Calu3 (cell line): ENCODE measurements at regions not wholly inside any gene's neighbourhood (a gene's known extent, or its start where the extent isn't known, plus 50 kb on each side); places are given as distances from the start of the nearest gene placed in this dataset.
"Not testable (repeated sequence)": the region's sequence is repeated elsewhere in the genome, so short reads cannot be mapped to it uniquely, and the experiment has no call there.

ENCODE experiments used
- BruUV-seq: library from RNA; stranded (reverse); fragments of 400-500 nt; replicated peaks from 2 replicates; lab custom pipeline; 2021; lab: Mats Ljungman, UMichigan
- CTCF ChIA-PET: fragments of 300-600 bp; sonication (Branson Sonifier 250); formaldehyde crosslinking; loops from one replicate; lab custom pipeline; 2022; ENCODE audit warnings: antibody characterized with exemption; lab: Charles Lee
- DNase-seq: peaks from one replicate; pipeline ENCODE4 v3.0.0; 2022
- H3K27ac Mint-ChIP-seq: one replicate; pipeline ENCODE4 v1.8.0; 2022; ENCODE audit warnings: mixed read lengths; ENCODE audit not compliant: unreplicated experiment
- H3K27me3 Mint-ChIP-seq: one replicate; pipeline ENCODE4 v1.8.0; 2022; ENCODE audit warnings: mixed read lengths; ENCODE audit not compliant: unreplicated experiment
- H3K36me3 Mint-ChIP-seq: one replicate; pipeline ENCODE4 v1.8.0; 2022; ENCODE audit warnings: mild to moderate bottlenecking, moderate library complexity, mixed read lengths; ENCODE audit not compliant: insufficient read depth, unreplicated experiment
- H3K4me1 Mint-ChIP-seq: one replicate; pipeline ENCODE4 v1.8.0; 2022; ENCODE audit warnings: mild to moderate bottlenecking, low read depth, mixed read lengths; ENCODE audit not compliant: unreplicated experiment
- H3K4me3 Mint-ChIP-seq: one replicate; pipeline ENCODE4 v1.8.0; 2022; ENCODE audit warnings: mild to moderate bottlenecking, low read depth, moderate library complexity, mixed read lengths; ENCODE audit not compliant: unreplicated experiment
- H3K9me3 Mint-ChIP-seq: one replicate; pipeline ENCODE4 v1.8.0; 2022; ENCODE audit warnings: low read depth, mixed read lengths; ENCODE audit not compliant: unreplicated experiment
- CTCF ChIP-seq: fragments of 200-600 bp; IDR thresholded peaks from one replicate; pipeline ENCODE4 v1.8.0; 2022; ENCODE audit warnings: antibody characterized with exemption; ENCODE audit not compliant: unreplicated experiment
- intact Hi-C: fragments of 100-400 bp; cut with micrococcal nuclease; formaldehyde crosslinking; loops from one replicate; pipeline ENCODE4 v1.10.0; 2022; ENCODE audit not compliant: unreplicated experiment

GRCh38 chr2:133675-134593 is 87.6 kb upstream of the FAM110C start:
- TF ChIP-seq CTCF: no peak
- CTCF ChIA-PET: no interaction called here
- Mint-ChIP-seq H3K9me3 (peaks cover 2% of the 10 kb centered on the region), H3K27ac (no peak overlapping the region), H3K27me3 (no peaks in the 10 kb centered on the region), H3K36me3 (no peaks in the 10 kb centered on the region), H3K4me1 (no peaks in the 10 kb centered on the region), H3K4me3 (no peak overlapping the region)
- intact Hi-C loops: no loop called here
- DNase-seq: no peak
- no TSS peak for BruUV-seq

- DNase-seq, intact Hi-C loops, BruUV-seq, H3K36me3 Mint-ChIP-seq, H3K9me3 Mint-ChIP-seq, H3K4me1 Mint-ChIP-seq, CTCF ChIA-PET, H3K27ac Mint-ChIP-seq, H3K27me3 Mint-ChIP-seq, H3K4me3 Mint-ChIP-seq: not testable (repeated sequence)
Observed at GRCh38 chr2:126769-127168, 80.5 kb upstream of the FAM110C start.

- CTCF ChIA-PET: no interaction called here
- TF ChIP-seq CTCF: no peak
- no peak for DNase-seq
- intact Hi-C loops: no loop called here
- Mint-ChIP-seq H3K27me3 (no peaks in the 10 kb centered on the region), H3K4me1 (no peaks in the 10 kb centered on the region), H3K9me3 (no peaks in the 10 kb centered on the region), H3K4me3 (no peak overlapping the region), H3K36me3 (no peaks in the 10 kb centered on the region), H3K27ac (no peak overlapping the region)
- no TSS peak for BruUV-seq
Observed at GRCh38 chr2:124241-124880, 78.1 kb upstream of the FAM110C start.

GRCh38 chr2:116953-117352 is 70.6 kb upstream of the FAM110C start:
- DNase-seq: no peak
- H3K27ac Mint-ChIP-seq: no peak overlapping the region
- CTCF ChIA-PET: no interaction called here
- H3K4me3 Mint-ChIP-seq: no peak overlapping the region
- no peaks in the 10 kb centered on the region for H3K4me1 Mint-ChIP-seq
- no peak for TF ChIP-seq CTCF
- H3K36me3 Mint-ChIP-seq: no peaks in the 10 kb centered on the region
- intact Hi-C loops: no loop called here
- no peaks in the 10 kb centered on the region for H3K9me3 Mint-ChIP-seq
- BruUV-seq: no TSS peak
- no peaks in the 10 kb centered on the region for H3K27me3 Mint-ChIP-seq

GRCh38 chr2:115303-115702 is 69.0 kb upstream of the FAM110C start:
- intact Hi-C loops: no loop called here
- Mint-ChIP-seq H3K27ac (no peak overlapping the region), H3K9me3 (no peaks in the 10 kb centered on the region), H3K27me3 (no peaks in the 10 kb centered on the region), H3K4me3 (no peak overlapping the region), H3K4me1 (no peaks in the 10 kb centered on the region), H3K36me3 (no peaks in the 10 kb centered on the region)
- no TSS peak for BruUV-seq
- CTCF ChIA-PET: interaction anchor here (1.3 kb wide), 1 partner anchor 27 kb away, joined by 7 read pairs; no protein-coding TSS in a partner anchor
- no peak for TF ChIP-seq CTCF
- peak; percentile 9 for DNase-seq
